GM12892 (cell line): ENCODE measurements at regions not wholly inside any gene's neighbourhood (a gene's known extent, or its start where the extent isn't known, plus 50 kb on each side); places are given as distances from the start of the nearest gene placed in this dataset.

Experiments
- POLR2A ChIP-seq: IDR thresholded peaks from 2 replicates; pipeline ENCODE4 v1.6.1; 2011; ENCODE audit warnings: low read depth, low read length, control low read depth
- POLR2AphosphoS5 ChIP-seq: IDR thresholded peaks from 2 replicates; pipeline ENCODE4 v1.6.1; 2011; ENCODE audit warnings: low read depth, low read length, control low read depth
- TAF1 ChIP-seq: IDR thresholded peaks from 2 replicates; pipeline ENCODE4 v1.6.1; 2011; ENCODE audit warnings: low read depth, mild to moderate bottlenecking, control low read depth, low read length, borderline replicate concordance

- TF ChIP-seq POLR2A (no peak), TAF1 (no peak), POLR2AphosphoS5 (no peak)
Observed at GRCh38 chr6:170162775-170163404, 128.0 kb downstream of the DLL1 start.
